GM23338 (cell line): ENCODE measurements at regions not wholly inside any gene's neighbourhood (a gene's known extent, or its start where the extent isn't known, plus 50 kb on each side); places are given as distances from the start of the nearest gene placed in this dataset.
A peak's percentile ranks its signal among the peaks of the same experiment; 100 is the strongest.

ENCODE experiments used
- ATAC-seq: fragments of 200-7000 bp; cut with Tn5 transposase; 3 replicates; pipeline ENCODE4 v1.9.1; 2020
- DNase-seq: peaks from one replicate; pipeline ENCODE4 v3.0.0-alpha.2; 2015; ENCODE audit warnings: low spot score
- H2AFZ ChIP-seq: fragments of 200-600 bp; sonication (generic); 2 replicates; pipeline ENCODE4 v1.8.0; 2016; ENCODE audit warnings: antibody characterized with exemption, mild to moderate bottlenecking, moderate library complexity
- H3F3A ChIP-seq: fragments of 200-600 bp; sonication (generic); replicated peaks from 2 replicates; pipeline ENCODE4 v1.8.0; 2017; ENCODE audit warnings: antibody characterized with exemption, mixed run types, low read depth
- H3K27ac ChIP-seq: fragments of 200-600 bp; sonication (generic); 2 replicates; pipeline ENCODE4 v1.6.1; 2016; ENCODE audit warnings: low read depth
- H3K27me3 ChIP-seq: fragments of 200-600 bp; sonication (generic); 2 replicates; pipeline ENCODE4 v1.8.0; 2016; ENCODE audit warnings: mild to moderate bottlenecking, mixed run types, moderate library complexity; ENCODE audit not compliant: insufficient read depth
- H3K36me3 ChIP-seq: fragments of 200-600 bp; sonication (generic); 2 replicates; pipeline ENCODE4 v1.8.0; 2016; ENCODE audit warnings: mild to moderate bottlenecking; ENCODE audit not compliant: insufficient read depth
- H3K4me1 ChIP-seq: fragments of 200-600 bp; sonication (generic); 2 replicates; pipeline ENCODE4 v1.8.0; 2016; ENCODE audit warnings: mild to moderate bottlenecking, moderate library complexity; ENCODE audit not compliant: insufficient read depth
- H3K4me2 ChIP-seq: fragments of 200-600 bp; sonication (generic); 2 replicates; pipeline ENCODE4 v1.7.1; 2017; ENCODE audit warnings: mixed run types
- H3K4me3 ChIP-seq: fragments of 200-600 bp; sonication (generic); 2 replicates; pipeline ENCODE4 v1.6.1; 2016; ENCODE audit warnings: mixed run types
- H3K79me2 ChIP-seq: fragments of 200-600 bp; sonication (generic); replicated peaks from 2 replicates; pipeline ENCODE4 v1.8.0; 2017; ENCODE audit warnings: mild to moderate bottlenecking; ENCODE audit not compliant: insufficient read depth
- H3K9me2 ChIP-seq: fragments of 200-600 bp; sonication (generic); 2 replicates; pipeline ENCODE4 v1.8.0; 2017; ENCODE audit not compliant: insufficient read depth
- H4K20me1 ChIP-seq: fragments of 200-600 bp; sonication (generic); replicated peaks from 2 replicates; pipeline ENCODE4 v1.8.0; 2017; ENCODE audit warnings: mild to moderate bottlenecking; ENCODE audit not compliant: insufficient read depth
- H3K27ac Mint-ChIP-seq: 2 replicates; pipeline ENCODE4 v1.8.0; 2020; ENCODE audit warnings: inconsistent platforms, mild to moderate bottlenecking, moderate library complexity, mixed read lengths
- H3K27me3 Mint-ChIP-seq: 3 replicates; pipeline ENCODE4 v1.8.0; 2022; ENCODE audit warnings: low read depth, mild to moderate bottlenecking, moderate library complexity, mixed read lengths, inconsistent platforms; ENCODE audit not compliant: insufficient read depth, poor library complexity
- H3K36me3 Mint-ChIP-seq: 3 replicates; pipeline ENCODE4 v1.8.0; 2021; ENCODE audit warnings: low read depth, mild to moderate bottlenecking, inconsistent platforms, moderate library complexity, mixed read lengths
- H3K4me1 Mint-ChIP-seq: 3 replicates; pipeline ENCODE4 v1.8.0; 2020; ENCODE audit warnings: mild to moderate bottlenecking, inconsistent platforms, mixed read lengths
- H3K4me3 Mint-ChIP-seq: 3 replicates; pipeline ENCODE4 v1.8.0; 2021; ENCODE audit warnings: moderate library complexity, mild to moderate bottlenecking, inconsistent platforms, mixed read lengths
- H3K9me3 Mint-ChIP-seq: 3 replicates; pipeline ENCODE4 v1.8.0; 2020; ENCODE audit warnings: moderate library complexity, mild to moderate bottlenecking, inconsistent platforms, mixed read lengths
- CTCF ChIP-seq, 2 experiments: fragments of 200-600 bp in 1 of 2; sonication (generic) in 1 of 2; conservative IDR thresholded peaks; 2 replicates each; pipeline versions ENCODE4 v1.5.1 to v1.6.1; 2016 to 2017; ENCODE audit warnings: antibody characterized with exemption in 2 of 2, low read depth in 2 of 2, mild to moderate bottlenecking in 2 of 2, moderate library complexity in 1 of 2
- ETS1 ChIP-seq: IDR thresholded peaks from 2 replicates; pipeline ENCODE4 v1.6.1; 2016; ENCODE audit warnings: antibody characterized with exemption
- EZH2 ChIP-seq: fragments of 200-600 bp; sonication (generic); IDR thresholded peaks from one replicate; pipeline ENCODE4 v1.8.0; 2017; ENCODE audit warnings: antibody characterized with exemption, mild to moderate bottlenecking, low read depth; ENCODE audit not compliant: unreplicated experiment
- EZH2phosphoT487 ChIP-seq: fragments of 200-600 bp; sonication (generic); IDR thresholded peaks from one replicate; pipeline ENCODE4 v1.8.1; 2018; ENCODE audit warnings: antibody characterized with exemption; ENCODE audit not compliant: unreplicated experiment
- JUNB ChIP-seq: IDR thresholded peaks from one replicate; pipeline ENCODE4 v1.6.1; 2016; ENCODE audit warnings: antibody characterized with exemption; ENCODE audit not compliant: unreplicated experiment
- REST ChIP-seq: IDR thresholded peaks from one replicate; pipeline ENCODE4 v1.6.1; 2018; ENCODE audit warnings: antibody characterized with exemption; ENCODE audit not compliant: unreplicated experiment
- STAT1 ChIP-seq: IDR thresholded peaks from one replicate; pipeline ENCODE4 v1.6.1; 2016; ENCODE audit warnings: antibody characterized with exemption; ENCODE audit not compliant: unreplicated experiment
- ZNF114 ChIP-seq: fragments of 250-450 bp; sonication (Bioruptor Pico); IDR thresholded peaks from 2 replicates; pipeline ENCODE4 v1.5.0; 2020; ENCODE audit warnings: mild to moderate bottlenecking, moderate library complexity
- ZNF331 ChIP-seq: fragments of 250-450 bp; sonication (Bioruptor Pico); IDR thresholded peaks from 2 replicates; pipeline ENCODE4 v1.5.0; 2020; ENCODE audit warnings: low read depth, mild to moderate bottlenecking, moderate library complexity

- TF ChIP-seq CTCF (conservative IDR thresholded peaks at IDR 0.05; ENCODE audit: low read depth in 2 of 2), result no peak
- no peak for TF ChIP-seq ZNF114
- no peak for TF ChIP-seq REST
- no peak for TF ChIP-seq ETS1
- no peak for TF ChIP-seq STAT1
- TF ChIP-seq EZH2phosphoT487, result no peak
- TF ChIP-seq ZNF331 (CRISPR knock-in tag), result no peak
- TF ChIP-seq EZH2, result no peak
Observed at GRCh38 chr16:77068402-77068801, 122.6 kb upstream of the MON1B start (continued).

GRCh38 chr16:77069929-77070328 lies 121.1 kb upstream of the MON1B start:
- DNase-seq (peak; percentile 54), ATAC-seq (peak; percentile 63)
- Mint-ChIP-seq H3K27ac (no peak overlapping the region), H3K27me3 (no peaks in the 10 kb centered on the region), H3K9me3 (peaks cover 40% of the 10 kb centered on the region), H3K4me1 (peaks cover 10% of the 10 kb centered on the region; the same call in 2 of the 3 replicates), H3K4me3 (no peak overlapping the region), H3K36me3 (no peaks in the 10 kb centered on the region)
- peak overlapping the region; percentile 19; the same call in 1 of the 2 replicates for H3K4me2 ChIP-seq
- no peaks in the 10 kb centered on the region for H3K79me2 ChIP-seq
- no peaks in the 10 kb centered on the region for H3K27me3 ChIP-seq
- H3K4me3 ChIP-seq, result no peak overlapping the region
- no peak for TF ChIP-seq STAT1
- TF ChIP-seq JUNB, result no peak
- no peak for TF ChIP-seq EZH2phosphoT487
- no peaks in the 10 kb centered on the region for H3K9me2 ChIP-seq
- H4K20me1 ChIP-seq, result no peaks in the 10 kb centered on the region
- no peaks in the 10 kb centered on the region for H3F3A ChIP-seq
- H3K36me3 ChIP-seq, result no peaks in the 10 kb centered on the region
- no peak overlapping the region for H2AFZ ChIP-seq
- H3K27ac ChIP-seq, result peak overlapping the region; percentile 28; the same call in 1 of the 2 replicates
- peaks cover 12% of the 10 kb centered on the region for H3K4me1 ChIP-seq
